SW480 (cell line): ENCODE measurements at regions not wholly inside any gene's neighbourhood (a gene's known extent, or its start where the extent isn't known, plus 50 kb on each side); places are given as distances from the start of the nearest gene placed in this dataset.
"Not testable (repeated sequence)": the region's sequence is repeated elsewhere in the genome, so short reads cannot be mapped to it uniquely, and the experiment has no call there.

ENCODE experiments used
- DNase-seq: peaks from one replicate; pipeline ENCODE4 v3.0.0-alpha.2; 2016; ENCODE audit warnings: low spot score

DNA sequence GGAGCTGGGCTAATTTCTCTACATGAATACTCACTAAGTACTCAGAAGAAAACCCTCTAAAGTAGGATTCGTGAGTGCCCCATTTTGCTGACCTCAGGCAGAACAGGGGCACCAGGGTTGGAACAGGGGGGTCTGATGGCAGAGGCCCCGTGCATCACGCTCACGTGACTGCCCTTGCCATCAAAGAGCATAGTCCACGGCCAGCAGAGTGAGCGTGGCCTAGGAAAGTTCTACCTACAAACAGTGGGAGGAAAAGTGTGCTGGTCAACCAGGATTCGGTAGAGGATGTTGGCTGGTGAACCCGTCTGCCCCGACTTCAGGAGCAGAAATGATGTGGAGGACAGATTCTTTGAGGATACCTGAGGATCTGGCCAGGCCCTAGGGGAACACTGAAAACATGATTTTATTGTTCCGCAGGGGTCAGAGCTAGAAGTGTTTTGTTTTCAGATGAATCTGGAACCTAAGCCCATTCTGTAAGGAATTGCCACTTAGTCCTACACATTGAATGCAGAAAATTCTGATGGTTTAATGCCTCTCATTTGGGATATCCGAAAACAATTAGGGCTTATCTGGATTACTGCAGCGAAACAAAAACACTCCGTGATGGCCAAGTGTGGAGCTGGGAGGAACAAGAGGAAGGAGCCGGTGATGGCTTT lies 138.8 kb upstream of the SHH start:
- peak; percentile 33 for DNase-seq

DNA sequence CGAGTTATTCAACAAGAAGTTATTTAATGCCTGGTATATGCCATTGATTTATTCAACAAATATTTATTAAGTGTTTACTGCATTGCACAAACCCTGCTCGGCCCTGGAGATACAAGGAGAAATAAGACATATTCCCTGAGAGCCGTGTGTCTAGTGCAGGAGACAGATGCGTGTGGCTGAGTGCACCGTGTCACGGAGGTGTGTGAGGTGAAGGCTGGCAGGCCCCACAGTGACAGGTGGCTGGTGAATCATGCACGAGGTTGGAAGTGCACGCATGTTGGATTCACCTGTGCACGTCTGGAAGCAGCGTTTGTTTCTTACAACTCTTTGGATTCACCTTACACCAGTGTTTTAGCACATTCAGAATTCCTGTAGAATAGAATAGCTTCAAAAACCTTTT lies 136.6 kb upstream of the SHH start:
- no peak for DNase-seq

DNA sequence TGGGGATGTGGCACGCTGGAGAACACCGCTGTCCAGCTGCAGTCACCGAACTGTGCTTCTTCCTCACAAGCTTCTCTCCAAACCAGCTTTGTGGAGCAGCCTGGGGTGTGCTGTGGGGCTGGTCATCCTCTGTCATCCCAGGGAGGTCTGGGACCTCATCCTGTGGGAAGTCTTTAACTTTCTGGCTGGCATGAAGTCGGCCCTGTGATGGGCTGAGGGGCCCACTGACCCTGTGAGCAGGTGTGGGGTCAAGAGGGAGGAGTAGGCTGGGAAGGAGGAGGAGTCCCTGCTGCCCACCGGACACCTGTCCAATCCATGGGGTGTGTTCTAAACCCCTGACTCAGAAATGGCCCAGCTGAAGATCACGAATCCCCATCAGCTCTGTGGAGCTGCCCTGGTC lies 136.2 kb upstream of the SHH start:
- DNase-seq, result no peak

DNA sequence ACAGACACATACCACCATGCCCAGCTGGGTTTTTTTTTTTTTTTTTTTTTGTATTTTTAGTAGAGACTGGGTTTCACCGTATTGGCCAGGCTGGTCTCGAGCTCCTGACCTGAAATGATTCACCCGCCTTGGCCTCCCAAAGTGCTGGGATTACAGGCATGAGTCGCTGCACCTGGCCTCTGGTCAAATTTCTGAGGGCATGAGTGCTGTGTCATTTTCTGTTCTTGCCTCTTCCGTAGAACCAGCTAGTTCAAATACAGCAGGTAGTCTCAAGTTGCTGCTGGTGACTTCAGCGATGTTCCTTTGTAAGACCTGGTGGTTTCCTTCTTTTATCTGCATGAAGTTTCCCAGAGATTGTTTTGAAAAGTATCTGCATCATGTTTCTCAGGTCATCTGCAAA lies 134.8 kb upstream of the SHH start:
- no peak for DNase-seq

DNA sequence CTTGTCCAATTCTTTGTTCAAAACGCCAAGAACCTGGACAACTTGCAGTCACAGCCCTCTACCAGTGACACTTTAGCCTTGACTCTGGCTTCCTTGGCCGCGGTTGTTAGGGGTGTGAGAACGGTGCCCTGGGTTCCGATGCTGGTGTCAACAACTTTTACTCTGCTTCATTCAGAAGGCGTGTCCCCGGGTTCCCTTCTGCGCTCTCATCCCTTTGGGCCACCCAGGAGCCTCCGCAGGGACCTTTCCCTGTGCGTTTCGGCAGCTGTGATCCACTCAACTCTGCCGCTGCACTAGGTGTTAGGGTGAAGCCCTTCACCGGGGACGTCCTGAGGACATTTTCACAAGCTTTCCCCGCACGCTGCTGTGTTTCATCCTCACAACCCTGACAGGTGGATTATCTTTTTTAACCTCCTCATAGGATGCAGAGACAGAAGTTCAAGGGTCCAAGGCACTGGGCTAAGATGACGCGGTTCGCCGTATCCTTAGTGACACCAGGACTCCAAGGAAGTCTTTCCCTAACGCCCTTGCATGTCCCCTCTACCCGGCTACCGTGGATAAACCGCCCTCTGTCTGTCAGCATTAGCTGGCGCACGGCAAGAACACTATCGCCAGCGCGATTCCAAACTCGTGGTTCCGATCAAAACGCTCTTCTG lies 133.5 kb upstream of the SHH start:
- DNase-seq, result no peak

DNA sequence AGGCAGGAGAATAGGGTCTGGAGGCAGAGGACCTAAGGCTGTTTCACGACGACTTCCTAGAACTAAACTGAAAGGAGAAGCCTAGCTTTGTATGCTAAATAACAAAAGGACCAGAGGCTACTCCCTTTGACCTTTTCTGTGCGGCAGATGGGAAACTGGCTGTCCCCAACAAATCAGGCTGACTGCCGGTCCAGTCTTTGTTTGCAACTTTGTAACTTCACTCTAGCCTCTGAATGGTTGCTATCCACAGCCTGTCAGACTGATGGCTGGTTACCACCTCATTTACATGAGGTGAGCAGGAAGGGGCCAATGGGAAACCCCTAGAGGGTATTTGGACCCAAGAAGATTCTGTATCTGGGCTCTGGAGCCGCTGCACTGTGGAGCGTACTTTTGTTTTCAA lies 132.6 kb upstream of the SHH start:
- no peak for DNase-seq

DNA sequence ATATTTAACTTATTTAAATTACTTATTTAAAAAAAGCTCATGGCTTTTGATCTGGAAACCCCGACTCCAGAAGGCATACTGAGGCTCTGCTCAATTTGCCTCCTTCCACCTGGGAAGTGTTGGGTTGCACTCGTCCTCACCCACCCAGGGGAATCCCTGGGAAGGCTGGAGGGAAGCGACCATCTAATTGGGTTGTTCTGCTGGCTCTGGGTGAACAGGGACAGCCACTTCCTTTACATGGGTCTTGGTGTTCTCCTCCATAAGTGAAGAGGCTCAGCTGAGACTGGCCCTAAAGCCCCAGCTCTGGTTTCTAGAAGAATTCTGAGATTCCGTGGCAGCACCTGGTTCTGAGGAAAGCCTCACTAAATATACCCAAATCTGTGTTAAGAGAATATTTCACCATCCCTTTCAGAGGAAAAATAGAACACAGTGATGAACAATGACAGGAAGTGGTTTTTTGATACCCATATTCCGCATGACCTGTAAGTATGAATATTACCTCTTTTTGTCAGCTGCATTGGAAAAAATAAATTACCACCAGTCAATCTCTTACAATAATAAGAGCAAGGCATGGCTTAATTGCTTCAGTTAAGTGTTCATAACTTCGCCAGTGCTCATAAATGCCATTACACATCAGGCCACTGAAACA lies 131.1 kb upstream of the SHH start:
- no peak for DNase-seq

DNA sequence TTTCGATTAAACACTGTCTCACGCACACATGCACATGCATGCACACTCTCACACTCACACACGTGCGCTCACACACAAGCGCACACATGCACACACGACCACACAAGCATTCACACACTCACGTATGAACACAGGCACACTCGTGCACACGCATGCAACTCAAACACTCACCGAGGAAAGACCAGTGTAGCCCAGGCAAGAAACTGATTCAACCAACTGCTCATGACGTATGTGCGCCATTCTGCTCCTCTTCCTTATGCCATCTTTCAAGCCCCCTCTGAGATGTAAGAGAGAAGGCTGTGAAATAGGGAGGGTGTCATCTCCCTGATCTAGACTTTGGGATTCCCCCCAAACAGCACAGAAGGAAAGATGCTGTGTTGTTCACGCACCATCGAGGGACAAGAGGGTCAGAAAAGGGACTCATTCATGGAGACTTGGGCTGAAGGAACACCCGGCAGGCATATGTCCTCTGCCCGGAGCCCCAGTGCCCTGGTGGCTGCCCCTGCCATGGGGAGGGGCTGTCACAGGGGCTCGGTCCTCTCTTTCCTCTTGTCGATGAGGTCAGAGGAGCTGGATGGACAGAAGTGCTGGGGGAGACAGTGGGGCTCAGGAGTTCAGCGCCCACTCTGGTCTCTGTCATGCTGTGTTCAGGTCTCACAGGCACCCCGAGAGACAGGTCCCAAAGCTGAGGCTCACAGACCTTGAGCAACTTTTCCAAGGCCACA lies 130.1 kb upstream of the SHH start:
- no peak for DNase-seq

DNA sequence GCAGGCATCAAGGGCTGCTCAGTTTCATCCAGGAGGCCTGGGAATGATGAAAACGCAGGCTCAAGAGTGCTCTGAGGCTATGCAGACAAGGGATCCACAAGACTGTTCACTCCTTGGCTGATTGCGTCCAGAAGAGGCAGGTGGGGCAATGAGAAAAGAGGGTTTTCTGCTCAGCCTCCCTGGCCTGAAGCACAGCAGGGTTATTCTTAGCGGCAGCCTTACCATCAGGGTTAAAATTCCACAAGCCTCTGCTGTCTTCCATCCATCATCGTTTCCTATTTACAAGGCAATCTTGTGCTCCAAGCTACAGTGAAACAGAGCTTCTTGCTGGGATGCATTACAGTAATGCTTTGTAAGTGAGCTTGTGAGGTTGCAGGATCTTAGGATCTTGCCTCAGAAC lies 129.4 kb upstream of the SHH start:
- DNase-seq, result no peak

DNA sequence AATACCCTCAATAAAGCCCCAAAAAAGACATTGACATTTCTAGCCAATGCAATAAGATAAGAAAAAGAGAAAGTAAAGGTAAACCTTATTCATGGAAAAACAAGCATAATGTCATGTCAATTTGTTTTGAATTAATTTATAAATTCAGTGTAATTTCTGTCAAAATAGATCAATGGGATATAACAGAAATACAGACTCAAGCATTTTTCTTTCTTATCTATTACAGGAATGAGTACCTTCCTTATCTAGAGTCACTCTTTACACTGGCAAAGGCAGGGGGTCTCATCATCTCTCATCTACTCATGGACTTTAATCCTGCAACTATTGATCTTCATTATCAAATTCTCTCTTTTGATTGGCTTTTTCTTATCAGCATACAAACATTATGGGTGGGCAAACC lies 127.1 kb upstream of the SHH start:
- no peak for DNase-seq

DNA sequence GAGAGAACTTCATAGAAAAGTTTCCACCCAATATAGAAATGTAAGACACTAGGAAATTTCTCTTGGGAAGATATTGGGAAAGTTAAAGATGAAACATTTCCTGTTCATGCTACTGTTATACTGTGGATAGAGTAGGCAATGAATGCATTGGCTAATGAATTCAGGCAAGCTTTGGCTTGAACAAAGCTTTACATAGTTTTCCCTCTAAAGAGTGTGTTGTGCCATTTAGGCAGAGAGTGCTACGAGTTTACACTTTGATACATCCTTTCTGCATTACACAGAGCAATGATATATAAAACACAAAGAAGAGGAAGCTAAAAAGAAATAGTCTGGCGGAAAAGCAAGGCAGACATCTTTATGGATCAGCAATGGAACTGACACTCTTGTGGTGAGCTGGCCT lies 125.9 kb upstream of the SHH start:
- no peak for DNase-seq

DNA sequence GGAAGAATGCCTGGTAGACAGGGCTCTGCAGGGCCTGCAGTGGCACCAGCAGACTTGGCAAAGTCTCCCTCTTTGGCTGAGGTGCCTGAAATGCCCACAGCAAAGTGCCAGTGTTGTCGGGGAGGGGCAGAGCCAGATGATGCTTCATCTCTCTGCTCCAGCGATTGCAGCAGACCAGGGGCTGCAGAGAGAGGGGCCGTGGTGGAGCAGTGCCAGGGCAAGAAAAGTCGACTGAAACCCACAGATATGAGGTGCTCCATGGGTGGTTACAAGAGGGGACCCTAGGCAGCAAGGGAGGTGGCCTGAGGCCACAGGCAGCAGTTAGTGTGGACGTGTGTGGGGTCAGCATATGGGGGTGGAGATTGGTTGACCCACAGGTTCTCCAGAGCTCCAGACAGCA lies 123.5 kb upstream of the SHH start:
- no peak for DNase-seq

DNA sequence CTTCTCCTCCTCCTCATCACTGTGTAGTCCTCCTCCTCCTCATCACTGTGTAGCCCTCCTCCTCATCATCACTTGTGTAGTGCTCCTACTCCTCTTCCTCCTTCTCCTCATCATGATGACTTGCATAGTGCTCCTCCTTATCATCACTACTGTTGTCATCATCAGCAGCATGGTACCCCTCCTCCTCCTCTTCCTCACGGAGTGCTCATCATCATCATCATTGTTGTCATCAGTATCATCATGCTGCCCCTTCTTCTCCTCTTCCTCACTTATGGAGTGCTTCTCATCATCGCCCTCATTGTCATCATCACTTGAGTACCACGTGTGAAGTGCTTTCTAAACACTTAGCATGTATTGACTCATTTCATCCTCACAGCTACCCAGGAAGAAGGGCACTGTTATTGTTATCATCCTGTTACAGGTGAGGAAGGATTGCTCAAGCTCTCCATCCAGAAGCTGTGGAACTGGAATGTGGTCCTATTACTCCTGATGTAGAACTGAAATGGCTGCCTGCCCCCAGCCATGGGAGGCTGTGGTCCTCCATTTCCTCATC lies 122.8 kb upstream of the SHH start:
- no peak for DNase-seq

DNA sequence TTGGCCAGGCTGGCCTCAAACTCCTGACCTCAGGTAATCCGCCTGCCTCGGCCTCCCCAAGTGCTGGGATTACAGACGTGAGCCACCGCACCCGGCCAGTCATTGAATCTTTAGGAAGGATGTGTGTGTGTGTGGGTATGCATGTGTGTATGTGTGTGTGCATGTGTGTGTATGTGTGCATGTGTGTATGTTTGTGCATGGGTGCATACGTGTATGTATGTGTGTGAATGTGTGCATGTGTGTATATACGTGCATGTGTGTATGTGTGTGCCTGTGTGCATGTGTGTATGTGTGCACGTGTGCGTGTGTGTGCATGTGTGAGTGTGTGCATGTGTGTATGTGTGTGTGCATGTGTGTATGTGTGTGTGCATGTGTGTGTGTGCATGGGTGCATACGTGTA lies 120.1 kb upstream of the SHH start:
- not testable (repeated sequence) for DNase-seq

DNA sequence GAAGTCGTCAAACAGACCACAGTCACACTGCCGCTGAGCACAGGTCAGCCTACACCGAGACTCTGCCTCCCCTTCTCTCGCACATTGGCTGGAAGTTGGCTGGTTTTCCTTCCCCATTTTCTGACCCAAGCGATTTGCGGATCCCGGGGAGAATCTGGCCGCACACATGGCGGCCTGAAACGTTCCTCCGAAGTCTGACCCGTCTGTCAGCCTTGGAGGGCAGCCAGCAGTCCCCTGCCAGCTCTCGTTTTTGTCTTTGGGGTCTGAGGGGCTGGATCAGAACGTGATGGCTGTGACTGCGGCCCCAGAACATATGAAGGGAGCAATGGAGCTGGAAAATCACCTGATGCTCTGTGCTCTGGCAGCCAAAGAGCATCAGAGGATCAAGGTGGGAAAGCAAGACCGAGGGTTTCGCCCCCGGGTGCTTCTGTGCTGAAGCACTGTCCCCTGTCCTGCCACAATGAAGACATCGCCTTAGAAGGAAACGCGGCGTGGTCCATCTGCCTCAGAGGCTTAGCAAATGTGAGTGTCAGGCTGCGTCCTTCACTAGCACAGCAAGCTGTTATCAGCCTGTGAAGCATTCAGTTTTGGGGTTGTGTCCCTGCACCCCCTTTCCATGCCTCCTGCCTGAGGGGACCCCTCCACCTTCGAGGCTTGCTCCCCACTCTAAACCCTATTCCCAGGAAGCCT lies 119.3 kb upstream of the SHH start:
- no peak for DNase-seq

DNA sequence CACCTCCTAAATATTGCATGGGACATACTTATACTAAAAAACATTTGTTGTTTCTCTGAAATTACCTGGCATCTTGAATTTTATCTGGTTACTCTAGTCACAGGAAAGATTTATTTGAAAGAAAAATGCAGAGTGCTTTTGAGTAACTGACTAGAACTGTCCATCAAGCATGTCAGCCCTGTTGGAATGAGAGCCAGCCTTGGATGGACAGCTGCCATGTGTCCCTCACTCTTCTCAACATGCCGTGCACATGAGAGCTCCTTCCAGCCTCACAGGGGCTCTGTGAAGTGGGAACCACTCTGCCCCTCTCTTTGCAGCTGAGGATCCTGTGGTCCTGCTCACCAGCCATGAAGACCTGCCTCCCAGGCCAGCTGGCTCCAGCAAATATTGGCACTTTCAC lies 118.3 kb upstream of the SHH start:
- no peak for DNase-seq

DNA sequence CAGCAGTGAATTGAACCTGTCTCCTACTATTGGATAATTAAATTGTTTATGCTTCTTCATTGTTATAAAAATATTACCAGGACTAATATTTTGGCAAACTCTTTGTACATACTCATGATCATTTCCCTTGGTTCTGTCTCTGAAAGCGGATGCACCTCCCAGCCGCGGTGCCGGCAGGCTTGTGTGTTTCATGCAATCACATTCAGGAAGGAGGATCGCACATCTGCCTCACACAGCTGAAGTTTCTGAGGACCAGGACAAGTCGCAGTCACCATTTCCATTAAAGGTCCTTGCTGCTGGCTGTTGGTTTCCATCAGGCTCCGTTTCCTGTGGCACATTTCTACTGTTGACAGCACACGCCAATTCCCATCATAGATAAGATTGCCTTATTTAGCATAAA lies 117.8 kb upstream of the SHH start:
- DNase-seq, result no peak

DNA sequence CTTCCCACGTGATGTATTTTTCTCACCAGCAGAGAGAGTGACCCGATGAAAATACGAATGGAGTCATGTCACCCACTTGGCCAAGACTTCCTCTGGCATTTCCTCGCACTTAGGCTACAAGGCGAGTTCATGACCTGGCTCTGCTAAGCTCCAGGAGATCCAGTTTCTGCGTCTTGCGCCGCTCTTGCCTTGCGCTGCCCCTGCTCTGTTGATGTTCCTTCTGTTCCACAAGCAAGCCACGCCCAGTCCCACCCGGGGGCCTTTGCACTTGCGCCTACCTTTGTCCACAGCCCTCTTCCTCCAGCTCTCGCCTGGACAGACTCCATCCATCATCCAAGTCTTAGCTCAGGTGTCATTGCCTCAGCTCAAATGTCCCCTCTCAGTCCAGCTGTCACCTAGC lies 116.3 kb upstream of the SHH start:
- DNase-seq, result no peak

DNA sequence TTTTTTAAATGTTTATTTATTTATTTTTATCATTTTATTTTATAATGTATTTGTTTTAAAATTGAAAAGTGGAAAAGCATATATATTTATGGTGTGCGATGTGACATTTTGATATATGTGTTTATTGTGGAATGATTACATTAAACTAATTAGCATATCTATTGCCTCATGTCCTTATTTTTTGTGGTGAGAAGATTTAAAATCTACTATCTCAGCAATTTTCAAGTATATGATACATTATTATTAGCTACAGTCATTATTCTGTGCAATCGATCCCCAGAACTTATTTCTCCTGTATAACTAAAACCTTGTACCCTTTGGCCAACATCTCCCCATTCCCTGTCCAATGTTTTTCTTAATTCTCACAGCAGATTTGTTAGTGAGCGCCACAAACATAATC lies 115.6 kb upstream of the SHH start:
- DNase-seq, result no peak

DNA sequence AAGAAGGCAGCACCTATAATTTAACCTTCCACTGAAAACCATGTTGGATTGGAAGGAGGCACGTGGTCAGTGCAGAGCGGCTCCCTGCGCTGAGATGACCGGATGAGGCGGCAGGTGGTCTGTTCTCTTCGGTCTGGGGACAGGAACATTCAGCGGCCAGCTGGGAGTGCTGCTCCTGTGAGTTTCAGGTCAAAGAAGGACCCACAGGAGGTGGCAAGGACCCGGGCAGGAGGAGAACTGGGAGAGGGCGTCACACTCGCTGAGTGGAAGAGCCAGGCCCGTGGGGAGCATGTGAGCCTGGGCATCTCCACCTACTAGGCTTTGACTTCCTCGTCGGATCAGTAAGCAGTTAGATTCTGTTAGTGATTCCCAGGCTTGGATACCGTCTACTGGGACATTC lies 113.4 kb upstream of the SHH start:
- no peak for DNase-seq

DNA sequence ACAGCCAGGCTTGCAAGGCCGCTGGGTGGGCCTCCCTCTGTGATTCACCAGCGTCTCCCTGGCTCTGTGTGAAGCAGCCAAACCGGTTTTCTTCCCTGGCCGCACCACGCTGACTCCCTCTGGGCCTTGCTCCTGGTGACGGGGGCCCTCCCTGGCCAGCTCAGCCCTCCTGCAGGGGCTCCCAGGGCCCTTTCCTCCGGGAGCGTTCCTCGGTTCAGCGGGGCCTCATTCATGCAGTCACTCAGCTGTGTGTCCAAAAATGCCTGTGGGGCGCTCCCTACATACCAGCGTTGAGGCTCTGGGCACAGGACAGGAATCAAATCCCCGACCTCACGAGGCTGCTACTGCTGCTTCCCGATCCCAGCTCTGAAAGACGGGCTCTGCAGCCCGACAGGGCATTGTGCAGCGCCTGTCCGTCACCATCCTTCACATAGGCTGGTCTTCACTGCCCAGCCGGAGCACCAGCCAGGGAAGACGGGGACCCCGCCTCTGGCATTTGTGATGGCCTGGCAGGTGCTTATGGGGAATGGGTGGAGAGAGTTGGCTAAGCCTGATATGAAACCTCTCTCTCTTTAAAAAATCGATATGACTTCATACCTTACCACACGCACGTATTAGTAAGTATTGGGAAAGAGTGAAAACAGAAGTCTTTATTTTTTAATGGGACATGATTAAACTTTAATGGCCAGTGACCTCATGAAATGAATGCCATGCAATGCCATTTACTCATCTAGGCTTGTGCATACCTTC lies 110.0 kb upstream of the SHH start:
- no peak for DNase-seq

DNA sequence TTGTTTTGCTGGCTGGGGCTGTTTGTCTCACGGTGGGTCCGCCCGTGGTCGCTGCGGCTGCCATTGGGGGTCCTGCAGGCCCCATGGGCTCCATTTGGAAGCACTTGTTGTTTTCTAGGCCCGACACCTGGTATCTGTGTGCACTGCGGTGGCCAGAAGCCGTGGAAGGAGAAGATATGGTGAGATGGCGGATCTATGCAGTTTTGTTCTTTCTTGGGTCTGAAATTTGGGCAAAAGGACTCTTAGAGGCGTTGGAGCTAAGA lies 109.5 kb upstream of the SHH start:
- DNase-seq, result no peak
